ENCODE measurements at regions not wholly inside any gene's neighbourhood (a gene's known extent, or its start where the extent isn't known, plus 50 kb on each side); places are given as distances from the start of the nearest gene placed in this dataset.

- no peak for TF ChIP-seq CTCF (IDR thresholded peaks at IDR 0.05)
- H3K9me3 Mint-ChIP-seq: no peaks in the 10 kb centered on the region
- H3K36me3 Mint-ChIP-seq (ENCODE audit: low read depth): no peaks in the 10 kb centered on the region
- H3K4me3 Mint-ChIP-seq: no peak overlapping the region
- H3K4me1 Mint-ChIP-seq: no peaks in the 10 kb centered on the region
- intact Hi-C loops (cut with micrococcal nuclease): no loop called here
- DNase-seq: no peak
- H3K27me3 Mint-ChIP-seq: peaks cover 30% of the 10 kb centered on the region
- H3K27ac Mint-ChIP-seq: no peak overlapping the region
- no peak for ATAC-seq (ENCODE audit: low read depth)
- ChIA-PET CTCF (no interaction called here), POLR2A (no interaction called here)
These were observed 415.8 kb downstream of the SETD4 start for GRCh38 chr21:35644523-35644922.

- peaks cover 18% of the 10 kb centered on the region for H3K27me3 Mint-ChIP-seq
- H3K9me3 Mint-ChIP-seq: no peaks in the 10 kb centered on the region
- H3K36me3 Mint-ChIP-seq (ENCODE audit: low read depth): no peaks in the 10 kb centered on the region
- CTCF ChIA-PET: no interaction called here
- no peak for DNase-seq
- intact Hi-C loops (cut with micrococcal nuclease): no loop called here
- H3K27ac Mint-ChIP-seq: no peak overlapping the region
- H3K4me1 Mint-ChIP-seq: no peaks in the 10 kb centered on the region
- POLR2A ChIA-PET: no interaction called here
- ATAC-seq (ENCODE audit: low read depth): no peak
- H3K4me3 Mint-ChIP-seq: no peak overlapping the region
- TF ChIP-seq CTCF (IDR thresholded peaks at IDR 0.05): no peak
These were observed 417.1 kb downstream of the SETD4 start for GRCh38 chr21:35643176-35643575.

GRCh38 chr21:35641271-35642016 is 418.9 kb downstream of the SETD4 start:
- ATAC-seq (ENCODE audit: low read depth): no peak
- Mint-ChIP-seq H3K36me3 (ENCODE audit: low read depth) (no peaks in the 10 kb centered on the region), H3K27me3 (peaks cover 15% of the 10 kb centered on the region), H3K9me3 (no peaks in the 10 kb centered on the region), H3K27ac (no peak overlapping the region), H3K4me3 (no peak overlapping the region), H3K4me1 (no peaks in the 10 kb centered on the region)
- POLR2A ChIA-PET: no interaction called here
- CTCF ChIA-PET: no interaction called here
- no peak for TF ChIP-seq CTCF (IDR thresholded peaks at IDR 0.05)
- intact Hi-C loops (cut with micrococcal nuclease): no loop called here
- DNase-seq: no peak

GRCh38 chr21:35637431-35637830 is 422.9 kb downstream of the SETD4 start:
- DNase-seq (no peak), ATAC-seq (ENCODE audit: low read depth) (no peak)
- peaks cover 12% of the 10 kb centered on the region for H3K27me3 Mint-ChIP-seq
- intact Hi-C loops (cut with micrococcal nuclease): no loop called here
- TF ChIP-seq CTCF (IDR thresholded peaks at IDR 0.05): no peak
- H3K4me3 Mint-ChIP-seq: no peak overlapping the region
- no peaks in the 10 kb centered on the region for H3K9me3 Mint-ChIP-seq
- no peaks in the 10 kb centered on the region for H3K36me3 Mint-ChIP-seq (ENCODE audit: low read depth)
- CTCF ChIA-PET: no interaction called here
- POLR2A ChIA-PET: no interaction called here
- H3K4me1 Mint-ChIP-seq: no peaks in the 10 kb centered on the region
- H3K27ac Mint-ChIP-seq: no peak overlapping the region

GRCh38 chr21:35635994-35636393 is 424.3 kb downstream of the SETD4 start:
- Mint-ChIP-seq H3K9me3 (no peaks in the 10 kb centered on the region), H3K4me1 (no peaks in the 10 kb centered on the region), H3K27me3 (peaks cover 4% of the 10 kb centered on the region), H3K27ac (no peak overlapping the region), H3K4me3 (no peak overlapping the region), H3K36me3 (ENCODE audit: low read depth) (no peaks in the 10 kb centered on the region)
- CTCF ChIA-PET: no interaction called here
- intact Hi-C loops (cut with micrococcal nuclease): no loop called here
- no peak for DNase-seq
- ATAC-seq (ENCODE audit: low read depth): no peak
- POLR2A ChIA-PET: no interaction called here
- no peak for TF ChIP-seq CTCF (IDR thresholded peaks at IDR 0.05)

Data from activated B cell treated with CpG ODN at 0.5 μM for 24 hours (primary cell).